OCI-M1 (cell line): ENCODE measurements at regions not wholly inside any gene's neighbourhood (a gene's known extent, or its start where the extent isn't known, plus 50 kb on each side); places are given as distances from the start of the nearest gene placed in this dataset.
A peak's percentile ranks its signal among the peaks of the same experiment; 100 is the strongest.
"Not testable (repeated sequence)": the region's sequence is repeated elsewhere in the genome, so short reads cannot be mapped to it uniquely, and the experiment has no call there.

Experiments used
- DNase-seq: peaks from one replicate; lab custom pipeline; 2025; lab: John Stamatoyannopoulos, UW

DNA sequence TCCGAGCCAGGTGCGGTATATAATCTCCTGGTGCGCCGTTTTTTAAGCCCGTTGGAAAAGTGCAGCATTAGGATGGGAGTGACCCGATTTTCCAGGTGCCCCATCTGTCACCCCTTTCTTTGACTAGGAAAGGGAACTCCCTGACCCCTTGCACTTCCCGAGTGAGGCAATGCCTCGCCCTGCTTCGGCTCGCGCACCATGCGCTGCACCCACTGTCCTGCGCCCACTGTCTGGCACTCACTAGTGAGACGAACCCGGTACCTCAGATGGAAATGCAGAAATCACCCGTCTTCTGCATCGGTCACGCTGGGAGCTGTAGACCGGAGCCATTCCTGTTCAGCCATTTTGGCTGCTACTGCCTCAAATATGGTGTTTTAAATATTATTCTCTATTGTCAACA, 198.0 kb downstream of the MEIS1 start:
- not testable (repeated sequence) for DNase-seq

DNA sequence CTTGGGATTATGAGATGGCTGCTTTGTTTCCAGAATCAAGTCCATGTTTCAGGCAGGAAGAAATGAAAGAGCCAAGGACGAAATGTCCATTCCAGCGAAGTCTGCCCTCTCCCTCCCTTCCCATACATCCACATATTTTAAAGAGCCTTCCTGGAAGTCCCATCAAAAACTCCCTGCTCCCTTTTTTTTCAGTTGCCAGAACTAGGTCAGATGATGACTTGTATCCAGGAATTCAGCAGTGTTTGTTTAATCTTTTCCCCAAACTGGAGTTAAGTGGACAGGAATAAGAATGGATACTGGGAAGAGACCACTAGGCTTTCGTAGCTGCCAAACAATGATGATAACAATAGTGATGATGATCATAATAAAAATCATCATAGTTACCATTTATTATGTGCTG, 198.7 kb downstream of the MEIS1 start:
- DNase-seq = no peak

DNA sequence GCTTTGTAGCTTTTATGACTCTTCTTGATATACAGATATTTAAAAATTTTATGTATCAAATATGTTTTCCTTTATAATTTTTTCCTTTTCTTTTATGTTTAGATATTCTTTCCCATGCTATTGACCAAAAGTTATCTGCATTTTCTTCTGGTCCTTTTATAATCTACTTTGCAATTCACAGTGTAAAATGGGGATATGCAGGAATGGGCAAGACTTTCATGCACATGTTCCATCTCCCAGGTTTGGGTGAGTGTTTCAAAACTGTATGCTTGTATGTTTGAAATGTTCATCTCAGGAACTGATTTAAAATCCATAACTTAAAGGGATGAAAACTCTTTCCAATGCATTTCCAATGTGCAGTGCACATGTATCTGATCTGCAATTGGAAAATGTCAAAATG, 199.9 kb downstream of the MEIS1 start:
- DNase-seq = no peak

DNA sequence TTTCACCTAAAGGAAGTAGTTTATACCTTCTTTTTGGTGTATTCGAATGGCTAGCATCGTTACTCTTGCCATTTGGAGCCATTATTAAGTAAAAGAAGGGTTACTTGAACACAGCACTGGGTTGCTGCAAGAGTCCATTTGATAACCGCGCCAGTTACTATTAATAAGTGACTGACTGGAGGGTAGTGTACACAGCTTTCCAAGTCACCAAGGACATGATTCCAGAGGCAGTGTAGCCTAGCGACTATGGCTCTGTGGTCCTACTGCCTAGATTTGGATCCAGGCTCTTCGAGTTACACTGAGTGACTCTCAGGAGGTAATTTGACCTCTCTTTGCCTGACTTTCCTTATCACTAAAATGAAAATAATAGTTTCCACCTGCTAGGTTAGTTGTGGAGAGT, 206.8 kb downstream of the MEIS1 start:
- no peak for DNase-seq

DNA sequence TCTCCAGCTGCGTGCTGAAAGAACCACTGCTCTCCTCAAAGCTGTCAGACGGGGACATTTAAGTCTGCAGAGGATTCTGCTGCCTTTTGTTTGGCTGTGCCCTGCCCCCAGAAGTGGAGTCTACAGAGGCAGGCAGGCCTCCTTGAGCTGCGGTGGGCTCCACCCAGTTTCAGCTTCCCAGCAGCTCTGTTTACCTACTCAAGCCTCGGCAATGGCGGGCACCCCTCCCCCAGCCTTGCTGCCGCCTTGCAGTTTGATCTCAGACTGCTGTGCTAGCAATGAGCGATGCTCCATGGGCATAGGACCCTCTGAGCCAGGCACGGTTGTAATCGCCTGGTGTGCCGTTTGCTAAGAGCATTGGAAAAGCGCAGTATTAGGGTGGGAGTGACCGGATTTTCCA, 213.2 kb downstream of the MEIS1 start:
- DNase-seq = not testable (repeated sequence)

DNA sequence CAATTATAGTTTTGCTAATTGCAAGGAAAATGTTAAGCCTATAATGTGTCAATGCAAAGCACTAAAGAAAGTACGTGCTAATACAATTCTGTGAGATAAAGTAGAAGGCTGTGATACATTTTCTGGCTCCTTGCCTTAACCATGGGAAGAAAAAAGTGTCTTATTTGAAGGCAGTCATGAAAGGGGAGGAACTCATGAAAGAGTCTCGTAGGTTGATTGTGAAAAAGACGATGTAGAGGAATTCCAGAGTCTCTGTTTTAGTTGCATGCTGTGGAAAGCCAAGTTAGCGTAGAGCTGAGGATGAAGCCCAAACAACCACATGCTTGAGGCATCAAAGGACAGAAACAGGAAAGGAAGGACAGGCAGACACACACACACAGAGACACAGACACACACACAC, 214.1 kb downstream of the MEIS1 start:
- DNase-seq = no peak

DNA sequence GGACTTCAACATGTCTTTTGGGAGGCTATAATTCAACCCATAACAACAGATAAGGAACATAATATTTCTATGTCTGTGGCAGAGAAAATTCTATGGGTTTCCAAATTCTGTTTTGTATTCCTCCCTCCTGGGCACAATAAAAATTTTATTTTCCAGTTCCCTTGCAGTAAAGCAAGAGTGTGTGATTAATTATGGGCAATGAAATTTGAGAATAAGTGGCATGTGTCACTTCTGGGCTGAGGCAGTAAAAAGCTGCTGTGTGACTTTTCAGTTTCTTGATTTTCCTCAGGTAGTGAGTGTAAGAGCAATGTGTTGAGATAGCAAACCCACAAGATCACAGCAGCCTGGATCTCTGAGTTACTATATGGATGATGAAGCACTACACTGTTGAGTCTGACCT, 216.4 kb downstream of the MEIS1 start:
- DNase-seq = no peak

DNA sequence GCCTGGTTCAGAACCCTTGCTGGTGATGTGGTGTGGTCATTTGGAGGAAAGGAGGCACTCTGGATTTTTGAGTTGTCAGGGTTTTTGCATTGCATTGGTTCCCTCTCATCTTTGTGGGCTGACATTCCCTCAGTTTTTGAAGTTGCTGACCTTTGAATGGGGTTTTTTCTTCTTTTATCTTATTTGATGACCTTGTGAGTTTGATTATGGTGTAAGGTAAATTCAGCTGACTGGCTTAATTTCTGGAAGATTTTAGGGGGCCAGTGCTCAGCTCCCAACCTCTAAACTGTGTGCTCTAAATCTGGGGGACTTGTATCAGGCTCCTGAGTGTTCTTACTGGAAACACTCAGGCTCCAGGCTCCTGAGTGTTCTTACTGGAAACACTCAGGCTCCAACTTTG, 225.9 kb downstream of the MEIS1 start:
- DNase-seq = no peak

DNA sequence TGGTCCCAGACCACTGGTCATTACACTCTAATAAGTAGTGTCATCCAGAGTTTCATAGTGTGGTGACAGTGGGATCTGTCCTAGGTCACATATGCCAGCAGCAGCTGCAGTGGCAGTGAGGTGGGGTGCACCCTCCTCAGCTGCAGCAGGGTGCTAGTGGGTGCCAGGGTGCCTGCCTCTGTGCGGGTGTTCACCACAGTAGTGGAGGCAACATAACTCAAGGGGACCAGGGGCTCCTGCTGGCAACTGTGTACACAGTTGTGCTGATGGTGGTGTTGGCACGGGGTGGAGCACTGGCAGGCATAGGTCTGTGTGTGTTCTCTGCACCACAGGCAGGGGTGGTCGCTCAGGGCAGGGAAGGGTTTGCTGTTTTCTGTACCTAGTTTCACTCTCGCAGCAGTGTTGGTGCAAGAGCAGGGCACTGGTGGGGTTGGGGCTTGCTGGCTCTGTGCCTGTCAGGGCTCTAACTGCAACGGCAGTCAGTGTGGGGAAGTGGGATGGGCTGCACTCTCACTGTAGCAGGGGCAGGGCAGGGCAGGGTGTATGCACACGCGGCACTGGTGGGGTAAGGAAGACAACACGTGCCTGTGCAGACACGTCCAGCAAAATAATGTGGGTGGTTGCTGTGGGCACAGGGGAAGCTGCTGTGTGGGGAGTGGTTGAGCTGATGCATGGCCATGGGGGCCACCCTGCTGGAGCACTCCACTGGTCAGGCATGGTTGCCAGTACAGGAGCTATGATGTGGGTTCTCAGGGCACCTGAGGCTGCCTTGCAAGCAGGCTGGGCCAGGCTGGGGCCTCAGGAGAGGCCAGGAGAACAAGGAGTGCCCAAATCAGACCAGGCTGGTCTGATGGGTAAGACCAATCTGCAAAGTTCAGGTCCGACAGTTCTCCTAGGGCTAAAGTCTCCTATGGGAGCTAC, 226.6 kb downstream of the MEIS1 start:
- no peak for DNase-seq

DNA sequence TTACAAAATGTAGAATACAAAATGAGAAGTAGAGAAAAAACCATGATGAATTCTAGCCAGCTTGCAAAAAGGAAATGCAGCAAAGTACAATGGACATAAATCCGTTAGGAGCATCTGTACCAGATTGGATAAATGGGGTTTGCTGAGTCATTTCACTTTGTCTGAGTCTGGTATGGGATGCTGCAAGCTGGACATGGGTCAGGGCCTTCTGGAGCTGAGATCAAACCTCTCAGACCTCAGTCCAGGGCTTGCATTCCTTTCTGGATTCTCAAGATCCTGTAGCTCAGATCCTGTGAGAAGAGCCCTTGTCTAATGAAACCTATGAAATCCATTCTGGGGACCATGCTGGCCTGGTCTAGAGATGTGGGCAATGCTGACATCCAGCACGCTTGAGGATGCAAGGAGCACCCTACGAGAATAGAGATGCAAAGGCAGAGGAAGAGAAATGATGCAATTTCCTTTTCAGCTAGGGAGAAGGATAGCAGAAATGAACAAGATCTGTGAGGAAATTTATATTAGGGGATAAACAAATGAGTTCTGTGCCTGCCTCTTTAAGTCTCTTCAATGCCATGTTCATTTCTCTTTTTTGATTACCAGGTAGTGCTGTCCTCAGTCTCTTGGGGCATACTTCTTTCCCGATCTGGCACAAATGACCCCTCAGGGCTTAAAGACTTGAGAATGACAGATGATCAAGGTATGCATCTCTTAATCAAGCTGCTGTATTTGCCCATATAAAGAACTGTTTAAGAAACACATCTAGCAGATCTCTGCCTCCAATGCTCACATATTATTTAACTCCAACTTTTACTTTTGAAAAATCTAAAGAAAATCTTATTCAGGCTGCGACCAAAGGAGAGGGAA, 230.4 kb downstream of the MEIS1 start:
- DNase-seq = no peak

DNA sequence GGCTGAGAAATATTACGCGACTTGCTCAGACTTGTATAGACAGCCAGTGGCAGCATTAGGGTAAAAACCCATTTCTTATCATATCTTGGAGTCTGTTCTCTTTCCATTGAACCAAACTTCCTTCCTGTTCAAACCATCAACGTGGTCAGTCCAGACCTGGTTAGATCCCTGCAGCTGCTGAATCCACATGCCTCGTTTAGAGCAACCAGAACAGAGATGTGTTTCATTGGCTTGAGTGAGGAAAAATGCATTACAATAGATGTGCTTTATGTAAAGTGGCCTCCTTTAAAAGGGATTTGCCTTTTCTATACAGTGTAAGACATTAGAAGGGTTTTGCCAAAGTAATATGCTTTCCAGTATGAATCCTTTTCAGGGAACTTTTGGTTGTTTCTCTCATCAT, 232.4 kb downstream of the MEIS1 start:
- no peak for DNase-seq

DNA sequence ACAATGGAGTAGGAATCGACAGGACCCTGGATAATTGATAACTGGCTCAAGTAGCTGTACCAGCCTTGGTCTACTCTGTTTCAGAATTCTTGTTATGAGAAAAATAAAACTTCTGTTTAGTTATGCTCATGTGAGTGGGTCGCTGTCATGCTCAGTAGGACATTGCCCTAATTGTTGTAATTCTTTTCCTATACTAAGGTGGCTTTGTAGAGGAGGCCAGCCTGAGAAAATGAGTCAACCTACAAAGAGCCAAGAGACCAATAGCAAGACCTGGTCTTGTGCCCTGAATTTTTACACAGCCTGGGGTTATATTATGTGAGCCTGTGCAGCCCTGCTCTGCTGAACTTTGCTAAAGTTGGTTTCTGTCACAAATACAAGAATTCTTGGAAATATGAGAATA, 238.4 kb downstream of the MEIS1 start:
- no peak for DNase-seq

DNA sequence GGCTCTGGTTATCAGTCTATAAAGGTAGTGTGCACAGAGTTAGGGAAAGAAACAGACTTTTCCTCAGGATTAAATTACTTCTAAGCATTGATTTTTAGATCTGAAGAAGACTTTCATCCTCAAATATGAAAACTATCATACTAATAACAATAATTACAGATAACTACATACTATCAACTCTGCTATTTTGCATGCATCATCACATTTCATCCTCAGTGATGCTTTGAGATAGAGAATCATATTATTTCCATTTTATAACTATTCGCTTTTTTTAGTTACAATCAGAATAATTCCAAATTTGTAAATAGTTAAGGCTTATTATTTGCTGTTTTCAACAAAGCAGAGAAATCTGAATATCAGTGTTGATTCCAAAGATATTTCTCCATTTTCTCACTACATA, 239.2 kb downstream of the MEIS1 start:
- DNase-seq = no peak

DNA sequence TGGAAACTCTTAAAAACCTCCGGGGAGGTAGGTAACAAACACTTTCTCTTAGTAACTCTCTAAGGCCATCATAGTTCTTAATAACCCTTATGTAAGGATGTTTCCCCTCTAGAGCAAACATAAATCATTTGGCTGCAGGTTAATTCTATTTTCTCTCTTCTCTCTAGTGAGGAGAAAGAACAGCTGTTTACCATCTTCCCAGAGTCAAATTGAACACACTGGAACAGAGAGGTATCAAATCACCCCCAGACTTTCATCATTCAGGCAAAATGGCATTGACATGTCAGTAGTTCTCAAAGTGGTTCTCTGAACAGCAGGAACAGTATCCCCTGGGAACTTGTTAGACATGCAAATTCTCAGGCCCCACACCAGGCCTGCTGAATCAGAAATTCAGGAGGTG, 240.7 kb downstream of the MEIS1 start:
- DNase-seq = no peak

DNA sequence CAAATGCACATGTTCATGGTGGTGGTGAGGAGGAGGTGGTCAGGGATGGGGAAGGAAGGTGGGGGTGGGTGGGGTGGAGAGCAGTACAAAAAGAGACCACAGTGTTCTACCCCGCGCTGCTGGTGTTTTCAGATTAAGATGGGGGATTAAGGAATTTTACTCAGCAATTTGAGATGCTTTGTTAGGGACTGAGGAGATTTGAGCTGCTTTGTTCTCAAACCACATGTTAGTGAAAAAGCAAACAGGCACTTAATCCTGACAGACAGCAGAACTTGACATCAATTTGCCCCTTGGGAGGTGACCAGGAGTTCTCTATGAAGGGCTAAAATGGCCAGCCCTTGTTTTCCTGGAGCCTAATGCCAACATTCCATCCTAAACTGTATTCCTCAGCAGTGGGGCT, 244.5 kb downstream of the MEIS1 start:
- no peak for DNase-seq

DNA sequence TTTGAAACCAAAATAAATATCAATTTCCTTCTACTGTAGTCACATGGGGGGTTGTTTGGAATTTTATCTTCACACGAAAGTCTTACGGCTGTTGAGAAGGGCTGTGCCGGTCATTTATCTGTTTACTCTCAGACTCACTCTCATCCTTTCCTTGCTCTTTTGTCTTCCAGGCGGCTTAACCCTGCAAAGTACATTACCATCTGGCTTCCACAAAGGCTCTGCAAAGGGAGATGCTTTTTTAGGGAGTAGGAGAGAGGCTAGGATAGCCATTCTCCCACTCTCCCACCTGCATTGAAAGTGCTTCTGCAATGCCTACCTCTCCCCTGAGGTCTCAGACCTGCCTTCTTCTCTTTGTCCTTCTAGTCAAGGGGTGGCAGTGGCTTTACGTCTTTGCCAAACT, 247.6 kb downstream of the MEIS1 start:
- DNase-seq = no peak

DNA sequence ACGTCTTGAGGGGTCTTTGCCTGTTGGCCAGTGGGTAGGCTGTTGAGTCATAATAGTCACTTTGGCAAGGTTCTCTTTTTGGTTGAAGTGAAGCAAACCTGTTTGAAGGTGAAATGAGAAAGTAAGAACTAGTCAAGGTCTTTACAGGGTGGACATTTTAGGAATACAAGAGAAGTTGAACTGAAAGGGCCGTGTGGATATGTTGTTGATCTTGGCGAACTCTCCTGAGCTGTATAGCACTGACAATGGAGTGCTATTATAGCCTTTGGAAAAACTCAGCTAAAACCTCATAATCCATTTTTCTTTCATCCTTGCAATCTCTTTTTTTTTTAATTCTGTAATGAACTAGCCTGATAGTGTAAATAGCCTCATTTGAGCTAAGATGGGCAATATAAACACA, 248.1 kb downstream of the MEIS1 start:
- DNase-seq = no peak

DNA sequence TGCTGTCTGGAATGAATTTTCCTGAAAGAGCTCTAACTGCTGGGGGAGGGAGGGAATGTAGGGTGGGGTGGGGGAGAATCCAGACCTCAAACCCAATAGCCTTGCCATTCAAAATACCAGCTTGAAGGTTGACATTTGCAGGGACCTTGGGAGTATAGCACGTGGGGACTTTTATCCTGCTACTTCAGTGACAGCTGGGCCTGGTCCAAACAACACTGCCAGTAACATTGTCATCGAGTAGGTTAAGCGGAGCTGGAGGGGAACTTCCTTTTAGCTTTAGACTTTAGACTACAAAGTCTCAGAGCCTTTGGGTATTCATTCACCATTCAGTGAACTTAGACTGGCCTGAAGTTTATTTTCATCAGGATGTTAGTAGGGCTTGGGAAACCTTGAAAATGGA, 248.7 kb downstream of the MEIS1 start:
- DNase-seq = no peak

DNA sequence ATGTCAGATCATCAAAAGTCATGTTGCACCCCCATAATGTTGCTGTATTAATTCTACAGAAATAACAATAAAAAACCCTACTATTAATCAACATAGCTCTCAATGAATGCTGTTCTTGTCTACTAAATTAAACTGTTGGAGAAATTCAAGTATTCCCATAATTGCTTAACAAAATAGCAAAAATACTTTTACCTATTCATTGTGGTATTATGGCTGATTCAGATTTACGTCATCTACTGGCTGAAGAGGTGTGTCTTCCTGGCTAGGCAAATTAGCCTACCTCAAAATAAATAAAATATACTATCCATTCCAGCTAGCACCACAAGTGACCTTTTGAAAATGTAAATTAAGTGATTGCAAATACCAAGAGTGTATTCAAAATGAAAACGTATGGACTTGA, 249.4 kb downstream of the MEIS1 start:
- no peak for DNase-seq

DNA sequence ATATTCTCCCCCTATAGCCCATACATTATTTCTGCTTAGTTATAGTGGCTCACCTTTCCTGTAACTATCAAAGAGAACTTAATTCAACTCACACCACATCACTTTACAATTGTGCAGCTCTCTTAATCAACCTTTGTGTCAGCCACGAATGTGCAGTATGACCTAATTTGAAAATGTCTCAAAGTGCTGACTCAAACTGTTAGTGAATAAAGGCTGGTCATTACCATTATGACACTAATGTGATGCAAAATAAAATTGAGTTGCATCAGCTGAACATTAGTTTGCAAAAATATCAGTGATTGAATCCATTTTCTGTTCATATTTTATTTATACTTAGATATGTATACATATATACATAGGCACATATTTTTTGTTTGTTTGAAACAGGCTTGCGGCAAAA, 251.8 kb downstream of the MEIS1 start:
- DNase-seq = peak; percentile 38

DNA sequence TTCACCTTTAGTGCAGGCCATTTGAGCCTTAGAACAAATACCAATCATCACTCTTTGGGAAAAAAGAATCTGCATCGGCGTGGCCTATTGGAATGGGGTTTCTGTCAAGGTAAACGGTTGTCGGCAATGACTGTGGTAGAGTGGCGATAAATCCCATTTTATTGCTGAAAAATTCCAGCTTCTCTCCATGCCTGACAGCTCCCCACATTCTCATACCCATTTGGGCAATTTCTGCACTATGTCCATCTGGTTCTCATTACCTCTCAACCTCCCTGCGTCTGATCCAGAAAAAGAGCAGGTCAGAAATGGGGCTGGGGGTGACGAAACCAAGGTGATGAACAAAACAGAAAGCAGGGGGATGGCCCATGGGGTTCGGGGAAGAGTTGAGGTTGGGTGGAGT, 254.0 kb downstream of the MEIS1 start:
- DNase-seq = no peak

DNA sequence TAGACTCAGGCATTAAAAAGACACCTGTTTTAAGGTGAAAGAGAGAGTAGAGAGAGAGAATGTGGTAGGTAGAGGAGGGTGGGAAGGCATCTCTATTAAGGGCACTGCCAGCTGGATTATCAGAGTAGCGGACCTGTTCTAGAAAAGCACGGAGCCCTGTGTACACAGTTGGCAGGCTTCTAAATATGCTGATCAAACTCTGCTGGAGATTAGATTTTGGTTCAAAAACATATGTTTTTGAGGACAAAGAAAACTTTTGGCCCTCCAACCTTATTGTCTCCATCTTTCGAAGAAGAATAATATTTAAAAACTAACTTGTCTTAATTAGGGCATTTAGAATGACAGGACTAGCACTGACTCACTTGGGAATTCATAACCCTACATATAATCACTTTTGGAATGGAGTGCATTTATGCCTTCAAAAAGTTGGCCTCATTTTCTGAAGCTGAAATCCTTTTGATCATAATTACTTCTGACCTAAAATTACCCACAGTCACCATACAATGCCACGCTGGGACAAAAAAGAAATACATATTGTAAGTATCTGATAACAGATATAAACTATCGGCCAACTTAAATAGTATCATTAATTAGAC, 254.6 kb downstream of the MEIS1 start:
- DNase-seq = no peak
